Stimulated activated CD4-positive, alpha-beta T cell treated with anti-CD3 and anti-CD28 coated beads, Interleukin-2, amount 100 ng/mL, for 24 hours (primary cell): ENCODE measurements at regions not wholly inside any gene's neighbourhood (a gene's known extent, or its start where the extent isn't known, plus 50 kb on each side); places are given as distances from the start of the nearest gene placed in this dataset.

ENCODE experiments used
- DNase-seq, 2 donors: peaks; one replicate each; pipeline ENCODE4 v3.0.0-alpha.2; 2020

DNA sequence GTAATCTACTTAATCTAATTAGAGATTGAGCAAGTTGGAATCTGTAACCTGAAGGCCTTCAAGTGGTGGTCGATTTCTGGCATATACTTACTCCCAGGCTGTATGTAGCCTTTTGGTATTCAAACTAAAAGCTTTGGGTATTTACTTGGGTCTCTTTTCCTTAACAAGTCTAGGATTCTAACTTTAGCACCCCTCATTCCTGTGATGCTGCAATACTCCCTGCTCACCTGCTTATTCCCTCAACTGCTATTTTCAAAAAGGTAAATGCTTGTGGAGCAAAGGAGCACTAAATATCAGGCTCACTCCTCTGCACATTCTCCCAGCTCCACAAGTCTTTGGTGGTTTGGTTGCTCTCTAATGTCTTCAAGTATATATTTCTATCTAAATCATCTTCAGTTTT lies 68.0 kb upstream of the CYYR1 start:
- no peak for DNase-seq

DNA sequence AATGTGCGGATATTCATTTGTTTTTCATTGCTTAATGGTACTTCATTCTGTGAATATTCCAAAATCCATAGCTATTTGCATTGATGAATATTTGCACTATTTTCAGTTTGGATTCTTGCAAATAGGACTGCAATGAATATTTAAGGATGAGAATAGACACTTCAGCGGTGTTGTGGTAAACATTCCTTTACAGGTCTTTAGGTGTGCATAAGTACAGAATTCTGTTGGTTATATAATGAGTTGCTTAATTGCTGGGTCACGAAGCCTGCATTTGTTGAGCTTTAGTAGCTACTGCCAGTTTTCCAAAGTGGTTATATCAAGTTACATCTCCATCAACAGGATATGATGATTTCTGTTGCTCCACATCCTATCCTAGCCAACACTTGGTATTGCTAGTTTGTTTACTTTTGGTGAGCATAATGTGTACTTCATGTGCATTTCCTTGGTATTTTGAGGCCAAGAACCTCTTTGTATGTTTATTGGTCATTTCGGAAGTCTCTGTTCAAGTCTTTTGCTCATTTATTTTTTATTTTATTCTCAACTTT lies 64.2 kb upstream of the CYYR1 start:
- DNase-seq: no peak

DNA sequence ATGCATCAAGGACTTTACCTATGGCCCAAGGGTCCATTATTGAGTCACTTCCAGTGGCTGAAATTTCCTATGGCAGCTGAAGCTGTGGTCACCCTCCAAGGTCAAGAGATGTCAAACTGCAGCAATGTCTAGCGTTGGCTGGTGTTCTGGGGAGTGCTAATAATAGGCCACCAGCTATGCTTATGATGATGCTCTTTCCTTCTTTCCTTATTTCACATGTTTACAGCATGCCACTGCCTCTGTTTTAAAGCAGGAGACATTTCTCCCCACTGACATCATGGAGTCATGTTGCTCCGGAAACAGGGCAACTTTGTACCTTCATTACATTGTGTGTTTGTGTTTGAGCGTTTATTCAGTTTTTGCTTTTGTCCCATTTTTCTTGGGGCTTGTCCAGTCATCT lies 62.6 kb upstream of the CYYR1 start:
- DNase-seq: no peak

DNA sequence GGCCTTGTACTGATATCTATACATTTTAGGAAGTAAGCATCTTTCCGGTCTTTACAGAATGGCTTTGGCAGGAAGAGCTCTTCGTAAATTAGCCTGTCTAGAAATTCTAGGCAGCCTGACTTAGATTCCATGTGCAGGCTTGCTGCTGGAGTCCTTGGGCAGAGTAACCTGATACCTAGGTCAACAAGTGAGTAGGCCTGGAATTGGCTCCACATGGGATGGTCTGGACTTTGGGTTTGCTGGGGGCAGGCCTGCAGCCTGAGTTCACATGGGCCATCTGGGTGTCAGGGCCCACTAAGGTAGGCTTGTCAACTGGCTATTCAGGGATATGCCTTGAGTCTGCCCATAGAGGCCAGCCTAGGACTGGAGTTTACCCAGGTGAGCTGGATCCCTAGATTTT lies 59.6 kb upstream of the CYYR1 start:
- DNase-seq: no peak

DNA sequence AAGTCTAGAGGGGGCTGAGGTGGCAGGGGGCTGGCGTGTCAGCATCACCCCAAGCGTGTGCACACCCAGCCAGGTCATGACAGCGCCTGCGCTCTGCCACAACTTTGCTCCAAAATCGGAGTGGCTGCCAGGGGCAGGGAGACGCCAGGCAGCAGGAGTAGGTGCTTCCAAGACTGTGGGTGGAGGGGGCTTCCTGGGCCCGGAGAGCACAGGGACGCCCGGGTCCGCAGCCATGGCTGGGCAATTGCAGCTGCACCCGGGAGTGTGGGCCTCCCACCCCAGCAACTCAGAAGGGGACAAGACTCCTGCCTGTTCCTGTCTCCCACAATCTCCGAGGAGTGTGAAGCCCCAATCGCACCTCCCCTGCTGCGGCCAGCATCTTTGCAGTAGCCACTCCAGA lies 53.1 kb upstream of the CYYR1 start:
- DNase-seq: no peak

DNA sequence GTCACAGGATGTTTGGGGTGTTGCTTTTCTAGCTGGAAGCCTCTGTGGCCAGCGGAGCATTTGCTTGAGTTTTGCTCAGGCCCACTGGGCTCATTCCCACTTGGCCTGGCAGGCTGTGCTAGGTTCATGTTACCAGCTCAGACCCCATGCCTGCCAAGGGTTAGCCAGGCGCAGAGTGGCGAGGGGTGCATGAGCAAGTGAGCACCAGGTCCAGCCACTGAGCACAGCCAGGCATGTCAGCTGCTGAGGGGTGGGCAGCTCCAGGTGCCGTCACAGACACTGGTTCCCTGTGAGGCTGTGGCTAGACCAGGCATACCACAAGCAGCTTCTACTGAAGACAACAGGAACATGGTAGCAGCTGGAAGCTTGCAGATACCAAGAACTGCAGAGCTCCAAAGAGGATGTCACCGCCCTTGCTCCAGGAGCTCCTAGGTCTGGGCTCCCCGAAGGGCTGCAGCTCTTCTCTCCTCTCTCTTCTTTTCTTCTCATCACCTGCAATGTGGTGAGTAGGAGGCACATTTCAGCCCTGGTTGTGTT lies 52.0 kb upstream of the CYYR1 start:
- DNase-seq: no peak
